Islet precursor cell (in vitro differentiated cells): ENCODE measurements at regions not wholly inside any gene's neighbourhood (a gene's known extent, or its start where the extent isn't known, plus 50 kb on each side); places are given as distances from the start of the nearest gene placed in this dataset.

Source experiments
- DNase-seq: peaks from one replicate; pipeline ENCODE4 v3.0.0-alpha.2; 2018

- no peak for DNase-seq
These were observed 362.3 kb upstream of the KIRREL3 start for GRCh38 chr11:127362754-127363308.

GRCh38 chr11:127358160-127358559 is 357.6 kb upstream of the KIRREL3 start:
- no peak for DNase-seq

- no peak for DNase-seq
These were observed 349.9 kb upstream of the KIRREL3 start for GRCh38 chr11:127350476-127350875.

GRCh38 chr11:127345819-127346459 is 345.4 kb upstream of the KIRREL3 start:
- DNase-seq, result peak; percentile 56

GRCh38 chr11:127340438-127340837 is 339.9 kb upstream of the KIRREL3 start:
- DNase-seq, result no peak

GRCh38 chr11:127339376-127339775 is 338.8 kb upstream of the KIRREL3 start:
- DNase-seq, result no peak

- peak; percentile 90 for DNase-seq
These were observed 338.1 kb upstream of the KIRREL3 start for GRCh38 chr11:127338380-127339259.

GRCh38 chr11:127334466-127334865 is 333.9 kb upstream of the KIRREL3 start:
- no peak for DNase-seq

- DNase-seq, result no peak
These were observed 332.3 kb upstream of the KIRREL3 start for GRCh38 chr11:127332896-127333295.

- DNase-seq, result no peak
These were observed 329.5 kb upstream of the KIRREL3 start for GRCh38 chr11:127330044-127330443.

- DNase-seq, result no peak
These were observed 307.7 kb upstream of the KIRREL3 start for GRCh38 chr11:127308291-127308690.

GRCh38 chr11:127307700-127308099 is 307.1 kb upstream of the KIRREL3 start:
- DNase-seq, result no peak

- no peak for DNase-seq
These were observed 304.1 kb upstream of the KIRREL3 start for GRCh38 chr11:127304634-127305033.

GRCh38 chr11:127288926-127289325 is 288.4 kb upstream of the KIRREL3 start:
- no peak for DNase-seq

- DNase-seq, result no peak
These were observed 281.0 kb upstream of the KIRREL3 start for GRCh38 chr11:127281534-127281933.

GRCh38 chr11:127275774-127276173 is 275.2 kb upstream of the KIRREL3 start:
- no peak for DNase-seq

GRCh38 chr11:127274328-127274676 is 273.7 kb upstream of the KIRREL3 start:
- no peak for DNase-seq

GRCh38 chr11:127273593-127274327 is 273.2 kb upstream of the KIRREL3 start:
- no peak for DNase-seq

GRCh38 chr11:127270851-127271250 is 270.3 kb upstream of the KIRREL3 start:
- DNase-seq, result no peak

- DNase-seq, result no peak
These were observed 269.3 kb upstream of the KIRREL3 start for GRCh38 chr11:127269911-127270310.

- no peak for DNase-seq
These were observed 268.4 kb upstream of the KIRREL3 start for GRCh38 chr11:127268932-127269331.

GRCh38 chr11:127268521-127268920 is 268.0 kb upstream of the KIRREL3 start:
- no peak for DNase-seq

GRCh38 chr11:127259102-127259501 is 258.5 kb upstream of the KIRREL3 start:
- no peak for DNase-seq
